HepG2 (cell line): ENCODE measurements at regions not wholly inside any gene's neighbourhood (a gene's known extent, or its start where the extent isn't known, plus 50 kb on each side); places are given as distances from the start of the nearest gene placed in this dataset.

Experiments used
- ATAC-seq: fragments of 200-7000 bp; cut with Tn5 transposase; 3 replicates; pipeline ENCODE4 v1.9.1; 2020; ENCODE audit warnings: mild to moderate bottlenecking, moderate library complexity
- BruUV-seq: library from RNA; stranded (reverse); fragments of 400-500 nt; replicated peaks from 2 replicates; lab custom pipeline; 2021; lab: Mats Ljungman, UMichigan
- CTCF ChIA-PET: fragments of 300-600 bp; formaldehyde crosslinking; extraction: SDS; loops from one replicate; lab custom pipeline; 2021; ENCODE audit warnings: low total read pairs, inconsistent platforms, low intra/inter-chr PET ratio; lab: Yijun Ruan, JAX
- POLR2A ChIA-PET: fragments of 350-600 bp; sonication (Branson Sonifier 250); formaldehyde crosslinking; loops from one replicate; lab custom pipeline; 2020; ENCODE audit warnings: antibody characterized with exemption, inconsistent platforms; lab: Yijun Ruan, JAX
- DNase-seq: peaks from one replicate; pipeline ENCODE4 v3.0.0-alpha.2; 2015; ENCODE audit warnings: low spot score
- FAIRE-seq: peaks from 3 replicates; lab custom pipeline; 2011; peaks lifted over from hg19 to GRCh38; lab: Jason Lieb, UNC
- H2AFZ ChIP-seq: one replicate; pipeline ENCODE4 v1.6.1; 2011; ENCODE audit warnings: low read length, inconsistent platforms
- H3K27ac ChIP-seq: fragments of 300-600 bp; 3 replicates; pipeline ENCODE4 v1.8.0; 2011; ENCODE audit warnings: mixed run types, mild to moderate bottlenecking, mixed read lengths, low read length, inconsistent platforms; ENCODE audit not compliant: insufficient read depth; ENCODE audit errors: extremely low read length
- H3K27me3 ChIP-seq, 2 experiments: fragments of 200-600 bp in 1 of 2; 2 replicates in 1 of 2; 3 replicates in 1 of 2; pipeline versions ENCODE4 v1.6.0 to v1.8.0; 2011; ENCODE audit warnings: low read length in 2 of 2, mild to moderate bottlenecking in 2 of 2, moderate library complexity in 2 of 2, inconsistent platforms in 1 of 2; ENCODE audit not compliant: insufficient read depth in 2 of 2, control insufficient read depth in 1 of 2
- H3K36me3 ChIP-seq, 2 experiments: fragments of 200-600 bp in 1 of 2; replicated peaks in 1 of 2; 2 replicates in 1 of 2; 3 replicates in 1 of 2; pipeline versions ENCODE4 v1.5.1 to v1.8.0; 2011; ENCODE audit warnings: low read length in 2 of 2, inconsistent platforms in 1 of 2; ENCODE audit not compliant: insufficient read depth in 2 of 2, control insufficient read depth in 1 of 2
- H3K4me1 ChIP-seq: 2 replicates; pipeline ENCODE4 v1.5.1; 2012; ENCODE audit warnings: low read length, inconsistent platforms; ENCODE audit not compliant: insufficient read depth
- H3K4me2 ChIP-seq: 2 replicates; pipeline ENCODE4 v1.6.0; 2011; ENCODE audit warnings: low read depth, low read length, inconsistent platforms
- H3K4me3 ChIP-seq, 3 experiments: fragments of 200-600 bp in 1 of 3; sonication (generic), shearing (Covaris generic) in 1 of 3; replicated peaks in 1 of 3; 2 replicates each; pipeline ENCODE4 v1.5.1; 2011 to 2016; ENCODE audit warnings: low read length in 3 of 3, inconsistent platforms in 2 of 3, low read depth in 2 of 3, mild to moderate bottlenecking in 2 of 3, control low read depth in 1 of 3, mixed read lengths in 1 of 3; ENCODE audit not compliant: insufficient read depth in 1 of 3
- H3K79me2 ChIP-seq: one replicate; pipeline ENCODE4 v1.6.1; 2011; ENCODE audit warnings: low read length, inconsistent platforms; ENCODE audit not compliant: insufficient read depth
- H3K9ac ChIP-seq: 2 replicates; pipeline ENCODE4 v1.6.0; 2011; ENCODE audit warnings: mild to moderate bottlenecking, low read depth, low read length, inconsistent platforms; ENCODE audit not compliant: insufficient read depth
- H3K9me3 ChIP-seq: 2 replicates; pipeline ENCODE4 v1.5.1; 2012; ENCODE audit warnings: mild to moderate bottlenecking, low read length
- H4K20me1 ChIP-seq: 2 replicates; pipeline ENCODE4 v1.6.0; 2011; ENCODE audit warnings: inconsistent platforms, mild to moderate bottlenecking, low read length, moderate library complexity; ENCODE audit not compliant: insufficient read depth
- AHDC1 ChIP-seq: sonication (generic); formaldehyde crosslinking; IDR thresholded peaks from 2 replicates; pipeline ENCODE4 v1.5.1; 2020; ENCODE audit warnings: mild to moderate bottlenecking, missing genetic modification reagents, borderline replicate concordance
- ARID2 ChIP-seq: sonication (generic); formaldehyde crosslinking; IDR thresholded peaks from 2 replicates; pipeline ENCODE4 v1.8.1; 2022; ENCODE audit warnings: mild to moderate bottlenecking, missing genetic modification reagents, borderline replicate concordance
- CTCF ChIP-seq: sonication (generic); formaldehyde crosslinking; IDR thresholded peaks from 2 replicates; pipeline ENCODE4 v1.5.0; 2020; ENCODE audit warnings: mild to moderate bottlenecking, missing genetic modification reagents, moderate library complexity
- EZH2 ChIP-seq: conservative IDR thresholded peaks from 2 replicates; pipeline ENCODE4 v1.6.1; 2012; ENCODE audit warnings: mild to moderate bottlenecking, low read depth, low read length, moderate library complexity
- PCBP1 ChIP-seq: fragments of 200-400 bp; formaldehyde crosslinking; IDR thresholded peaks from 2 replicates; pipeline ENCODE4 v1.6.1; 2017; ENCODE audit warnings: mild to moderate bottlenecking, low read depth, low read length, borderline replicate concordance
- SAP130 ChIP-seq: IDR thresholded peaks from 2 replicates; pipeline ENCODE4 v1.6.1; 2016; ENCODE audit warnings: low read depth
- SIN3A ChIP-seq: IDR thresholded peaks from 2 replicates; pipeline ENCODE4 v1.6.1; 2011; ENCODE audit warnings: low read depth, mild to moderate bottlenecking, control low read depth, low read length, borderline replicate concordance
- TBL1XR1 ChIP-seq: fragments of 150-350 bp; IDR thresholded peaks from 2 replicates; pipeline ENCODE4 v1.6.1; 2014; ENCODE audit warnings: borderline replicate concordance, low read length; ENCODE audit not compliant: partially characterized antibody
- TFAP4 ChIP-seq: sonication (generic); IDR thresholded peaks from 2 replicates; pipeline ENCODE4 v1.6.1; 2016; ENCODE audit warnings: low read depth, borderline replicate concordance
- ZFP90 ChIP-seq: sonication (generic); formaldehyde crosslinking; IDR thresholded peaks from 2 replicates; pipeline ENCODE4 v1.8.0; 2022; ENCODE audit warnings: missing genetic modification reagents, mild to moderate bottlenecking, inconsistent platforms, borderline replicate concordance
- ZMYM4 ChIP-seq: sonication (generic); formaldehyde crosslinking; IDR thresholded peaks from 2 replicates; pipeline ENCODE4 v1.8.1; 2023; ENCODE audit warnings: mild to moderate bottlenecking, missing genetic modification reagents
- ZNF354B ChIP-seq: sonication (generic); formaldehyde crosslinking; IDR thresholded peaks from 2 replicates; pipeline ENCODE4 v1.8.0; 2022; ENCODE audit warnings: mild to moderate bottlenecking, missing genetic modification reagents
- ZNF510 ChIP-seq: sonication (generic); formaldehyde crosslinking; IDR thresholded peaks from 2 replicates; pipeline ENCODE4 v1.4.0; 2020; ENCODE audit warnings: low read depth, mild to moderate bottlenecking, missing genetic modification reagents
- ZNF746 ChIP-seq: sonication (generic); formaldehyde crosslinking; IDR thresholded peaks from 2 replicates; pipeline ENCODE4 v1.8.0; 2022; ENCODE audit warnings: mild to moderate bottlenecking, missing genetic modification reagents
- WGBS: methylation state at CpG from one replicate; pipeline ENCODE4 v1.1.6; 2017; ENCODE audit warnings: low lambda C conversion rate; 5-methylcytosine and 5-hydroxymethylcytosine counted together
- in situ Hi-C: cut with HindIII; loops from 2 replicates; pipeline ENCODE4 v1.10.0; 2017; ENCODE audit warnings: low pct_unique_long_range_greater_than_20kb; ENCODE audit not compliant: extremely low pct_ligation_motif_present
- intact Hi-C: fragments of 100-400 bp; cut with micrococcal nuclease; formaldehyde crosslinking; loops from one replicate; pipeline ENCODE4 v1.10.0; 2022; ENCODE audit not compliant: unreplicated experiment

- H3K27me3 ChIP-seq: no peaks in the 10 kb centered on the region; a peak in 2 of 5 replicates
- H4K20me1 ChIP-seq: no peaks in the 10 kb centered on the region
- no TSS peak for BruUV-seq
- H2AFZ ChIP-seq: no peak overlapping the region
- H3K4me2 ChIP-seq: no peak overlapping the region
- H3K9ac ChIP-seq: no peak overlapping the region
- no peak for FAIRE-seq
- H3K36me3 ChIP-seq: no peaks in the 10 kb centered on the region
- intact Hi-C loops: no loop called here
- H3K4me3 ChIP-seq: no peak overlapping the region
- TF ChIP-seq TFAP4 (no peak), EZH2 (no peak), ZMYM4 (no peak), CTCF (no peak), TBL1XR1 (no peak), SIN3A (no peak), ARID2 (no peak), PCBP1 (no peak), ZNF354B (CRISPR knock-in tag) (no peak), ZNF510 (no peak), ZFP90 (CRISPR knock-in tag) (no peak), AHDC1 (CRISPR knock-in tag) (no peak), ZNF746 (CRISPR knock-in tag) (no peak), SAP130 (CRISPR knock-in tag) (no peak)
- TF ChIP-seq, all 625 proteins: peak for 0
- ChIA-PET POLR2A (no interaction called here), CTCF (no interaction called here)
- no peak overlapping the region for H3K27ac ChIP-seq
- in situ Hi-C loops: no loop called here
- WGBS: 3% methylated on average over 3 of the region's 3 CpGs
- no peaks in the 10 kb centered on the region for H3K4me1 ChIP-seq
- H3K9me3 ChIP-seq: no peaks in the 10 kb centered on the region
- DNase-seq: peak; percentile 13
- no peak; the same call in 2 of the 3 replicates for ATAC-seq
- H3K79me2 ChIP-seq: no peaks in the 10 kb centered on the region
Observed at GRCh38 chr6:141968632-141969031, 164.1 kb upstream of the GJE1 start.
